ENCODE measurements at regions not wholly inside any gene's neighbourhood (a gene's known extent, or its start where the extent isn't known, plus 50 kb on each side); places are given as distances from the start of the nearest gene placed in this dataset.

DNA sequence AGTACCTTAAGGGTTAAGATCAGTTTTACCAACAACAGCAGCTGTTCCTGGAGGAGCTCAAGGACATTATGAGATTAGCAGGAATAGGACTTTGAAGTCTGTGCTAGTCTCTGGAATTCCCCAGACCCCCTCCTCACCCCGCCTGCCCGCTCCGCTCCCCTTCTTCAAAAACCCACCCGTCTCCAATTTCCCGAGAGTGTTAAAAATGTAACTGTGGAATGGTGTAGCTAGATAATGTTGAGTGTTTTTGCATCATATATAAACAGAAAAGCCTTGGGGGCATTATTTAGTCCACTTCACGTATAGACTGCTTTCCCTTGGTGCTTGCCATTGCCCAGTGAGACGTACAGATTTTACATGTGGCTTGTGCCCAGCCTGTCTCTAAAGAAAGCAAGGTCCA lies 65.0 kb upstream of the SEMA6D start:
- no peak for DNase-seq
- no peak overlapping the region for H3K27ac ChIP-seq
- H3K9me3 ChIP-seq, result no peaks in the 10 kb centered on the region
- no peaks in the 10 kb centered on the region for H3K4me1 ChIP-seq
- H3K4me3 ChIP-seq, result no peak overlapping the region
- H3K9ac ChIP-seq (ENCODE audit: low read depth in 2 of 2, low read length in 2 of 2), result no peak overlapping the region
- no peak for TF ChIP-seq CTCF (IDR thresholded peaks at IDR 0.05)
- no peaks in the 10 kb centered on the region for H3K27me3 ChIP-seq
- intact Hi-C loops (cut with DNase I), result no loop called here
- no peaks in the 10 kb centered on the region for H3K36me3 ChIP-seq

- Histone ChIP-seq H3K36me3 (no peaks in the 10 kb centered on the region), H3K9ac (ENCODE audit: low read depth in 2 of 2, low read length in 2 of 2) (no peak overlapping the region), H3K4me1 (no peaks in the 10 kb centered on the region), H3K4me3 (no peak overlapping the region), H3K9me3 (no peaks in the 10 kb centered on the region), H3K27ac (no peak overlapping the region), H3K27me3 (no peaks in the 10 kb centered on the region)
- DNase-seq, result no peak
- intact Hi-C loops (cut with DNase I), result no loop called here
- TF ChIP-seq CTCF (IDR thresholded peaks at IDR 0.05), result no peak
Measured at GRCh38 chr15:47652844-47653243, 64.5 kb upstream of the SEMA6D start.

DNA sequence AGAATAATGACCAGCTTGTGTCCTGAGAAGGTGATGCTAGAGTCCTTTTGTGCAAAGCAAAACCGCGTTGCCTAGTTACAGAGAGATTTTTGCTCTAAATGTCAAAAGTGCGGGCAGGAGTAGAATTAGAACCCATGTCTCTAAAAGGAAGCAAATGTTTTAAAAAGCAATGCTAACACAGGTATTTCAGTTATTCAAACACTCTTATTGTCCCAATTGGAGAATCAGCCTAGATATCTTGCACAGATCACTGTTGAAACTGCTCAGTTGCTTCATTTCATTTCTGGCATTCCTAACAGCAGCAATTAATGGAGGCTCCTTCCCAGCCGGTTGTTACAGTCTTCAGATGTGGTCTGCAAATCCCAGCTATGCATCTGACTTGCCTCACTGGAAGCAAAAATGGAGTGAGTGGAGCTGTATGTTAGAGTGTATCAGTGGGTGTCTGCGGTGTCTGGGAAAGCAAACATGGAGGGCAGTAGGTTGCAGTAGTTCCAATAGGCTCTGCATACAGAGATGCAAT lies 55.6 kb upstream of the SEMA6D start:
- Histone ChIP-seq H3K9ac (ENCODE audit: low read depth in 2 of 2, low read length in 2 of 2) (no peak overlapping the region), H3K4me1 (no peaks in the 10 kb centered on the region), H3K36me3 (no peaks in the 10 kb centered on the region), H3K27me3 (no peaks in the 10 kb centered on the region), H3K27ac (no peak overlapping the region), H3K4me3 (no peak overlapping the region), H3K9me3 (no peaks in the 10 kb centered on the region)
- no peak for TF ChIP-seq CTCF (IDR thresholded peaks at IDR 0.05)
- no peak for DNase-seq
- intact Hi-C loops (cut with DNase I), result no loop called here

GRCh38 chr15:47663101-47663500 lies 54.2 kb upstream of the SEMA6D start:
- DNase-seq, result no peak
- no peak for TF ChIP-seq CTCF (IDR thresholded peaks at IDR 0.05)
- intact Hi-C loops (cut with DNase I), result no loop called here
- Histone ChIP-seq H3K9me3 (no peaks in the 10 kb centered on the region), H3K27ac (no peak overlapping the region), H3K36me3 (no peaks in the 10 kb centered on the region), H3K4me3 (no peak overlapping the region), H3K27me3 (no peaks in the 10 kb centered on the region), H3K9ac (ENCODE audit: low read depth in 2 of 2, low read length in 2 of 2) (no peak overlapping the region), H3K4me1 (no peaks in the 10 kb centered on the region)

Data from colonic mucosa (tissue), 4 donors.